ENCODE measurements at regions not wholly inside any gene's neighbourhood (a gene's known extent, or its start where the extent isn't known, plus 50 kb on each side); places are given as distances from the start of the nearest gene placed in this dataset.
"Not testable (repeated sequence)": the region's sequence is repeated elsewhere in the genome, so short reads cannot be mapped to it uniquely, and the experiment has no call there.

- DNase-seq (ENCODE audit: low read depth in 2 of 2): no peak
These were observed 291.5 kb upstream of the EYS start for GRCh38 chr6:65998544-65998943.

- DNase-seq (ENCODE audit: low read depth in 2 of 2): no peak
These were observed 290.5 kb upstream of the EYS start for GRCh38 chr6:65997539-65997938.

- DNase-seq (ENCODE audit: low read depth in 2 of 2): no peak
These were observed 289.1 kb upstream of the EYS start for GRCh38 chr6:65996096-65996495.

GRCh38 chr6:65989676-65990075, 282.6 kb upstream of the EYS start:
- no peak for DNase-seq (ENCODE audit: low read depth in 2 of 2)

- DNase-seq (ENCODE audit: low read depth in 2 of 2): no peak
These were observed 281.0 kb upstream of the EYS start for GRCh38 chr6:65988006-65988405.

- DNase-seq (ENCODE audit: low read depth in 2 of 2): no peak
These were observed 277.1 kb upstream of the EYS start for GRCh38 chr6:65984089-65984488.

GRCh38 chr6:65979120-65979519, 272.1 kb upstream of the EYS start:
- DNase-seq (ENCODE audit: low read depth in 2 of 2): peak; percentile 46 to 54

GRCh38 chr6:65971252-65971651, 264.2 kb upstream of the EYS start:
- not testable (repeated sequence) for DNase-seq (ENCODE audit: low read depth in 2 of 2)

- no peak for DNase-seq (ENCODE audit: low read depth in 2 of 2)
These were observed 257.2 kb upstream of the EYS start for GRCh38 chr6:65964261-65964660.

- no peak for DNase-seq (ENCODE audit: low read depth in 2 of 2)
These were observed 248.0 kb upstream of the EYS start for GRCh38 chr6:65955034-65955433.

- no peak for DNase-seq (ENCODE audit: low read depth in 2 of 2)
These were observed 241.0 kb upstream of the EYS start for GRCh38 chr6:65948062-65948461.

- no peak for DNase-seq (ENCODE audit: low read depth in 2 of 2)
These were observed 236.5 kb upstream of the EYS start for GRCh38 chr6:65943548-65943947.

- DNase-seq (ENCODE audit: low read depth in 2 of 2): peak in 1 of 2 experiments; percentile 3
These were observed 236.0 kb upstream of the EYS start for GRCh38 chr6:65943051-65943450.

- DNase-seq (ENCODE audit: low read depth in 2 of 2): peak; percentile 27 to 36
These were observed 231.0 kb upstream of the EYS start for GRCh38 chr6:65938000-65938399.

GRCh38 chr6:65935412-65935811, 228.4 kb upstream of the EYS start:
- no peak for DNase-seq (ENCODE audit: low read depth in 2 of 2)

GRCh38 chr6:65933390-65933789, 226.4 kb upstream of the EYS start:
- no peak for DNase-seq (ENCODE audit: low read depth in 2 of 2)

GRCh38 chr6:65927141-65927540, 220.1 kb upstream of the EYS start:
- no peak for DNase-seq (ENCODE audit: low read depth in 2 of 2)

- no peak for DNase-seq (ENCODE audit: low read depth in 2 of 2)
These were observed 217.4 kb upstream of the EYS start for GRCh38 chr6:65924411-65924810.

GRCh38 chr6:65922049-65922448, 215.0 kb upstream of the EYS start:
- no peak for DNase-seq (ENCODE audit: low read depth in 2 of 2)

- no peak for DNase-seq (ENCODE audit: low read depth in 2 of 2)
These were observed 201.0 kb upstream of the EYS start for GRCh38 chr6:65908065-65908464.

GRCh38 chr6:65903992-65904391, 197.0 kb upstream of the EYS start:
- no peak for DNase-seq (ENCODE audit: low read depth in 2 of 2)

- no peak for DNase-seq (ENCODE audit: low read depth in 2 of 2)
These were observed 193.9 kb upstream of the EYS start for GRCh38 chr6:65900928-65901327.

GRCh38 chr6:65896140-65896539, 189.1 kb upstream of the EYS start:
- no peak for DNase-seq (ENCODE audit: low read depth in 2 of 2)

GRCh38 chr6:65876668-65877067, 169.6 kb upstream of the EYS start:
- no peak for DNase-seq (ENCODE audit: low read depth in 2 of 2)

- no peak for DNase-seq (ENCODE audit: low read depth in 2 of 2)
These were observed 145.4 kb upstream of the EYS start for GRCh38 chr6:65852369-65852852.
